HG02588 (cell line): ENCODE measurements at regions not wholly inside any gene's neighbourhood (a gene's known extent, or its start where the extent isn't known, plus 50 kb on each side); places are given as distances from the start of the nearest gene placed in this dataset.
"Not testable (repeated sequence)": the region's sequence is repeated elsewhere in the genome, so short reads cannot be mapped to it uniquely, and the experiment has no call there.

Experiments
- ATAC-seq: cut with Tn5 transposase; IDR thresholded peaks from one replicate; pipeline ENCODE4 v1.9.1; 2021; ENCODE audit warnings: mild to moderate bottlenecking, moderate library complexity; ENCODE audit not compliant: unreplicated experiment

- ATAC-seq, result no peak
These were observed 1113.6 kb upstream of the SEL1L start for GRCh38 chr14:82647088-82647810.

GRCh38 chr14:82655770-82656169 lies 1122.1 kb upstream of the SEL1L start:
- no peak for ATAC-seq

- ATAC-seq, result no peak
These were observed 1123.6 kb upstream of the SEL1L start for GRCh38 chr14:82657186-82657675.

- no peak for ATAC-seq
These were observed 1127.6 kb upstream of the SEL1L start for GRCh38 chr14:82661258-82661657.

GRCh38 chr14:82667006-82667405 lies 1133.4 kb upstream of the SEL1L start:
- ATAC-seq, result no peak

DNA sequence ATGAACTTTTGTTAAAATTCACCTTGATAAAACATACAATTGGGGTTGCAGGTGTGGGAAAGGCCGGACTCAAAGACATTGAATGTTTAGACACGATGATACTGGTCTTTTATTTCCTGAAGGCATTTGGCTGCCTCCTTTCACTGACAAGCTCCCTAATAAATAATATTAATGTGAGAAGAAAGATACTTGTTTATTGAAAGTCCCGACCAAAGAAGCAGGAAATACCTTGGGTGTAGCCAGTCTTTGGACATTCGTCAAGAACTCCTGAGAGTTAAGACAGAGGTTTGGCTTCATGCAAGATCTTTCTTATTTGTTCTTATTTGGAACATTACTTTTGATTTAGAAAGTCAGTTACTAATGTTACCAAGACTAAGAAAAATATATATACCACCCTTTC lies 1133.8 kb upstream of the SEL1L start:
- no peak for ATAC-seq

GRCh38 chr14:82676403-82676802 lies 1142.8 kb upstream of the SEL1L start:
- ATAC-seq, result no peak

- no peak for ATAC-seq
These were observed 1156.3 kb upstream of the SEL1L start for GRCh38 chr14:82689948-82690347.

GRCh38 chr14:82691191-82691590 lies 1157.5 kb upstream of the SEL1L start:
- not testable (repeated sequence) for ATAC-seq

DNA sequence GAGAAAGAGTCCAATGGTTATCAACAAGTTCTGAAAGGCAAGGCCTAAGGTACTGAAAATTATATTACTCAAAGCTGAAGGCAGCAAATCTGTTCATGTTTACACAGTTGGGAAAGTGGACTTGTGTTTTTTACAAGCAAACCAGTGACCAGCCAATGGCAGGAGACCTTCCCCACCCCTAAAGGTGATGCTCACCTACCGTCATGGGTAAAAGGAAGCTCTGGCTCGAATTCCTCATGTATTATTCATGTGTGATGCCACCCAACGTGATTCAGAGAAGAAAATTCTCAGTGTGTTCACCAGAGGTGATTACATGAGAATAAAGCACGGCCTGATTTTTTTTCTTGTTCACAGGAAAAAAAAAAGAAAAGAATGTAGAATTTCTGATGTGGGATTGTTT lies 1161.2 kb upstream of the SEL1L start:
- no peak for ATAC-seq

DNA sequence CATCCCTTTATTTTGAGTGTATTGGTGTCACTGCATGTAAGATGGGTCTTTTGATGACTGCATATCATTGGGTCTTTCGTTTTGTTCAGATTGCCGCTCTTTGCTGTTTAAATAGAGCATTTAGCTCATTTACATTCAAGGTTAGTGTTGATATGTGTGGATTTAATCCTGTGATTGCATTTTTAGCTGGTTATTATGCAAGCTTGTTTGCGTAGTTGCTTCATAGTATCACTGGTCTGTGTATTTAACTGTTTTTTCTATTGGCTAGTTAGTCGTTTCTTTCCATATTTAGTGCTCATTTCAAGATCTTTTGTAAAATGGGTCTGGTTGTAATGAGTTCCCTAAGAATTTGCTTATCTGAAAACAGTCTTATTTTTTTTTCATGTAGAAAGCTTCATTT lies 1170.6 kb upstream of the SEL1L start:
- no peak for ATAC-seq

- ATAC-seq, result no peak
These were observed 1176.7 kb upstream of the SEL1L start for GRCh38 chr14:82710267-82710841.

DNA sequence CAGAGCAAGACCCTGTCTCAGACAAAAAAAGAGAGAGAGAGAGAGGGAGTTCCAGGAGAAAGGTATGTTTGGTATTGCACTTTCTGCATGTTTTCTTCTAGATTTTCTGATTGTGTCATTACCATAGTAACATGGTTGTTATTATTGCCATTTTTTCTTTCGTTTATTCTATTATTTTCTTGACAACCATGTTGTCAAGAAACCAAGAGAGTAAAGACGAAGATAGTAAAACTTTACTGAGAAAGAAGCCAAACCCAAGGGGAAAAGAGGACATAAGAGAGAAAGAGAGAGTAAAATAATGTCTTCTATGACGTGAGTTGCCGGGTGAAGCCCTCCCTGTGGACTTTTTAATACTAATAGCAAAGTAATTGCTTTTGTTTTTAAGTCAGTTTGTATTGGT lies 1186.0 kb upstream of the SEL1L start:
- ATAC-seq, result no peak

GRCh38 chr14:82720431-82720830 lies 1186.8 kb upstream of the SEL1L start:
- ATAC-seq, result no peak

DNA sequence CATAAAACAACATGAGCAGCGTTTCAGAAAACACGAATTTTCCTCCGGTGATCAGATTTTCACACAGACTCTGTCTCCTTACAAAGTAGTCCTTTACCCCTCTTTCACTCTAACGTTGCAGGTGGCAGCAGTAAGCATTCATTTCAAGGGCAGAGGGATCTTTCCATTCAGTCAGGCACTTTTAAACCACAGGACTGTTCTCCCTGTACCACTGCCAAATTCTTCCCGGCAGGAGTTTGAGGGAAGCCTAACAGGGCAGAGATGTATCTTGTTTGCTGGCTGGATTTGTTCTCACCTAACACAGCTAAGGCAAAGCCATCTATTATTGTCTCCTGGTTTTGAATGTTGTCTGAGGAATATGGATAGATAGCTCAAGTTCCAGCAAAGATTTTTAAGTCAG lies 1187.3 kb upstream of the SEL1L start:
- no peak for ATAC-seq

DNA sequence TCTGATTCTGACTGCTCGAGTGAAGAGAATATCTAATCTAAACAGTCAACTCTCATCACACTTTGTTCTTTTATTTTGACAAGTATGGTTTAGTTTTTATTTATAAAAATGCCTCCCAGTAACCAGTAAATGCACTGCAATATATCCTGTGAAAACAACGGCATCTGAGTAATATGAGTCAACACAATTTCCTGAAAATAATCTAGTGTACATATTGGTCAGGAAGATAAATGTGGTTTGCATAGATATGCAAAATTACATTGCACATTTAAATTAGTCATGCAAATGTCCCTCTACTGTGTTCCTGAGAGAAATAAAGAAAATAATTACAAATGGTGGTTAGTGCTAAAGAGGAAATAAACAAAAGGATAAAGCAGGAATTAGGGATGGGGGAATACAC lies 1190.7 kb upstream of the SEL1L start:
- no peak for ATAC-seq

- no peak for ATAC-seq
These were observed 1191.6 kb upstream of the SEL1L start for GRCh38 chr14:82725213-82725612.

DNA sequence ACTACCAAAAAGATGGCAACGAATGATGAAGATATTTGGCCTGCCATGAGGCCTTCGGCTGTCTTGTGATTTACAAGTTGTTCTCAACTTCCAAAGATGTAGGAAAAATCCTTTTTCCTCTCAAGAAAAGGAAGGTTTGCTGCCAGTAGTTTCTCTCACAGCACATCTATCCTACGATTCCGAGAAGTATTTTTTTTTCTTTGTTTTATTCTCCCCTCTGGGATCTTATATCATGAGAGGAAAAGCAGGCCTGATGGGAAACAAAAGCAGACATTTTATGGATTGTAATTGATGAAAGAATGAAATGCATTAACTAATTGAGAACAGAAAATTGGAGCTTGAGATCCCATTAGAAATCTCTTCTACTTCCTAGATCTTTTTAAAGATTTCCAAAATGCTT lies 1197.9 kb upstream of the SEL1L start:
- no peak for ATAC-seq

DNA sequence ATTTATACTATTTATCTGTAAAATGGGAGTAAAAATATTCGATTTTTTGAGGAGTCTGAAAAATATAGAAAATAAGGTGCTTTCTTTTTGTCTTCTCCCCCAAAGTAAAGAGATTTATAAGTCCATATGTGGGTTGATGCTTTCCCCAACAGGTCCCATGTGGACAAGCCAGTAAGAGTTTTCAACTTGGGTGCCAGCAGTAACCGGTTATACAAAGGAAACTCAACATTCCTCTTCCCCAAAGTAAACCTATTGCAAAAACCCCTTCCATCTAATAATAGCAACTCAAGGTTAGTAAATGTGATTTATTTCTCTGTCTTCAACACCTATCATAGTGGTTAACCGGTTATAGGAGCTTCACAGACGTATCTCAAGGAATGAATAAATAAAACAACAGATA lies 1206.9 kb upstream of the SEL1L start:
- ATAC-seq, result no peak

DNA sequence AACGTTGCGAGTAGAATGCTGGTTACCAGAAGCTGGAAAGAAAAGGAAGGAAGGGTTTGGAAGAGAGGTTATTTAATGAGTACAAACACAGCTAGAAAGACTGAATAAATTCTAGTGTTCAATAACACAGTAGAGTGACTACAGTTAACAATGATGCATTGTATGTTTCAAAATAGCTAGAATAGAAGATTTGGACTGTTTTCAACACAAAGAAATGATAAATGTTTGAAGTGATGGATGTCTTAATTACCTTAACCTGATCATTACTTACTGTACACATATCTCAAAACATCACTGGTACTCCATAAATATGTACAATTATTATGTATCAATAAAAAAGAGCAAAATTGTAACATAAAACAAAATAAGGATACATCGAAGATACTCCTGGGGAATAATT lies 1221.8 kb upstream of the SEL1L start:
- no peak for ATAC-seq

DNA sequence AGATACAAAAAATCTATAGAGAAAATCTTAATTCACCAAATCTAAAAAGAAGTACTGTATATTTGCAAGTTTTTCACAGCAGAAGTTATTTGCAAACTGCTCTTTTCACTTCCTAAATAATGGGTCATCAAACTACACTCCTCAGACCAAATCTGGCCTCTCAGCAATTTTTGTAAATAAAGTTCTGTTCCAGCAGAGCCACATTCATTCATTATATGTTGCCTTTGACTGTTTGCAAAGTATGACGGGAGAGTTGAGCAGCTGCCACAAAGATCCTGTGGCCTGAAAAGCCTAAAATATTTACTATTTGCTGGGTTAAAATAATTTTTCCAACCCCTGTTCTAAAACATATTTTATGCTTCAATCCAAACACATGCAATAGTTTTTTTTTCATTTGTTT lies 1222.3 kb upstream of the SEL1L start:
- no peak for ATAC-seq

- no peak for ATAC-seq
These were observed 1224.1 kb upstream of the SEL1L start for GRCh38 chr14:82757776-82758175.

- no peak for ATAC-seq
These were observed 1226.0 kb upstream of the SEL1L start for GRCh38 chr14:82759656-82760055.
